ENCODE measurements at regions not wholly inside any gene's neighbourhood (a gene's known extent, or its start where the extent isn't known, plus 50 kb on each side); places are given as distances from the start of the nearest gene placed in this dataset.

GRCh38 chr13:78478183-78478582, 125.2 kb downstream of the POU4F1 start:
- TF ChIP-seq CTCF (IDR thresholded peaks at IDR 0.05; ENCODE audit: low read length) (no peak), EZH2phosphoT487 (IDR thresholded peaks at IDR 0.05; ENCODE audit: low read length) (no peak), EZH2 (optimal IDR thresholded peaks at IDR 0.05; ENCODE audit: low read depth, low read length) (no peak)
- H3K9me2 ChIP-seq (replicated peaks; ENCODE audit: insufficient read depth, low read length): no peaks in the 10 kb centered on the region; the same call in 1 of the 2 replicates
- no peaks in the 10 kb centered on the region for H4K20me1 ChIP-seq (ENCODE audit: insufficient read depth, low read length)

GRCh38 chr13:78476910-78477309, 126.4 kb downstream of the POU4F1 start:
- Histone ChIP-seq H3K4me3 (ENCODE audit: low read length) (no peak overlapping the region), H3K79me2 (ENCODE audit: low read length) (no peaks in the 10 kb centered on the region), H3K9ac (ENCODE audit: low read length) (no peak overlapping the region), H3K9me2 (replicated peaks; ENCODE audit: insufficient read depth, low read length) (no peaks in the 10 kb centered on the region; the same call in 1 of the 2 replicates), H2AFZ (ENCODE audit: low read length) (no peak overlapping the region), H3K27ac (ENCODE audit: low read length) (no peak overlapping the region), H3K27me3 (replicated peaks; ENCODE audit: insufficient read depth, low read length) (no peaks in the 10 kb centered on the region), H3K9me3 (replicated peaks; ENCODE audit: insufficient read depth, low read length) (no peaks in the 10 kb centered on the region), H3K4me2 (ENCODE audit: low read depth, low read length) (no peak overlapping the region), H3K36me3 (replicated peaks; ENCODE audit: insufficient read depth, low read length) (no peaks in the 10 kb centered on the region), H3K4me1 (ENCODE audit: low read length) (peaks cover 8% of the 10 kb centered on the region), H4K20me1 (ENCODE audit: insufficient read depth, low read length) (no peaks in the 10 kb centered on the region), H3F3A (ENCODE audit: insufficient read depth, low read length) (no peaks in the 10 kb centered on the region; the same call in 1 of the 2 replicates)
- no peak for DNase-seq
- TF ChIP-seq CTCF (IDR thresholded peaks at IDR 0.05; ENCODE audit: low read length) (no peak), EZH2phosphoT487 (IDR thresholded peaks at IDR 0.05; ENCODE audit: low read length) (no peak), EZH2 (optimal IDR thresholded peaks at IDR 0.05; ENCODE audit: low read depth, low read length) (no peak)

More at GRCh38 chr13:78478183-78478582, 125.2 kb downstream of the POU4F1 start:
- H3K9ac ChIP-seq (ENCODE audit: low read length): no peak overlapping the region
- H3K27me3 ChIP-seq (replicated peaks; ENCODE audit: insufficient read depth, low read length): no peaks in the 10 kb centered on the region
- H3K27ac ChIP-seq (ENCODE audit: low read length): no peak overlapping the region
- no peak overlapping the region for H3K4me2 ChIP-seq (ENCODE audit: low read depth, low read length)
- no peaks in the 10 kb centered on the region for H3K36me3 ChIP-seq (replicated peaks; ENCODE audit: insufficient read depth, low read length)
- H3K4me3 ChIP-seq (ENCODE audit: low read length): no peak overlapping the region
- H3K9me3 ChIP-seq (replicated peaks; ENCODE audit: insufficient read depth, low read length): no peaks in the 10 kb centered on the region
- DNase-seq: no peak
- no peaks in the 10 kb centered on the region for H3K79me2 ChIP-seq (ENCODE audit: low read length)
- H3K4me1 ChIP-seq (ENCODE audit: low read length): no peaks in the 10 kb centered on the region
- no peak overlapping the region for H2AFZ ChIP-seq (ENCODE audit: low read length)
- no peaks in the 10 kb centered on the region for H3F3A ChIP-seq (ENCODE audit: insufficient read depth, low read length)

GRCh38 chr13:78468621-78469020, 134.7 kb downstream of the POU4F1 start:
- no peaks in the 10 kb centered on the region for H3K36me3 ChIP-seq (replicated peaks; ENCODE audit: insufficient read depth, low read length)
- no peaks in the 10 kb centered on the region for H4K20me1 ChIP-seq (ENCODE audit: insufficient read depth, low read length)
- H3K4me1 ChIP-seq (ENCODE audit: low read length): peaks cover 53% of the 10 kb centered on the region
- H3K4me2 ChIP-seq (ENCODE audit: low read depth, low read length): no peak overlapping the region
- no peak overlapping the region for H2AFZ ChIP-seq (ENCODE audit: low read length)
- H3K79me2 ChIP-seq (ENCODE audit: low read length): no peaks in the 10 kb centered on the region
- H3K9me2 ChIP-seq (replicated peaks; ENCODE audit: insufficient read depth, low read length): no peaks in the 10 kb centered on the region
- TF ChIP-seq CTCF (IDR thresholded peaks at IDR 0.05; ENCODE audit: low read length) (no peak), EZH2phosphoT487 (IDR thresholded peaks at IDR 0.05; ENCODE audit: low read length) (no peak), EZH2 (optimal IDR thresholded peaks at IDR 0.05; ENCODE audit: low read depth, low read length) (no peak)
- H3K9ac ChIP-seq (ENCODE audit: low read length): no peak overlapping the region
- no peak for DNase-seq
- H3K27me3 ChIP-seq (replicated peaks; ENCODE audit: insufficient read depth, low read length): no peaks in the 10 kb centered on the region
- H3K4me3 ChIP-seq (ENCODE audit: low read length): no peak overlapping the region
- H3K27ac ChIP-seq (ENCODE audit: low read length): no peak overlapping the region
- H3K9me3 ChIP-seq (replicated peaks; ENCODE audit: insufficient read depth, low read length): no peaks in the 10 kb centered on the region
- peaks cover 21% of the 10 kb centered on the region for H3F3A ChIP-seq (ENCODE audit: insufficient read depth, low read length)

All from MM.1S (cell line).